CD4-positive, alpha-beta T cell (primary cell): ENCODE measurements at regions not wholly inside any gene's neighbourhood (a gene's known extent, or its start where the extent isn't known, plus 50 kb on each side); places are given as distances from the start of the nearest gene placed in this dataset.
"Not testable (repeated sequence)": the region's sequence is repeated elsewhere in the genome, so short reads cannot be mapped to it uniquely, and the experiment has no call there.

Source experiments
- ATAC-seq: fragments of 200-7000 bp; cut with Tn5 transposase; one replicate; pipeline ENCODE4 v1.10.0; 2022; ENCODE audit warnings: mild to moderate bottlenecking; ENCODE audit not compliant: poor library complexity
- CTCF ChIA-PET: fragments of 350-600 bp; sonication (Branson Sonifier 250); formaldehyde crosslinking; loops from one replicate; lab custom pipeline; 2021; ENCODE audit warnings: antibody characterized with exemption, inconsistent platforms; lab: Charles Lee
- POLR2A ChIA-PET: fragments of 350-600 bp; sonication (Branson Sonifier 250); formaldehyde crosslinking; loops from one replicate; lab custom pipeline; 2021; ENCODE audit warnings: antibody characterized with exemption, inconsistent platforms; lab: Charles Lee
- DNase-seq, 14 experiments: peaks; one replicate each; pipeline ENCODE4 v3.0.0-alpha.2; 2013 to 2020; ENCODE audit warnings: mixed read lengths in 2 of 14
- H3K27ac ChIP-seq, 2 donors: one replicate each; pipeline versions ENCODE4 v1.5.1 to v1.7.0; 2013; ENCODE audit warnings: low read length in 2 of 2, low read depth in 1 of 2, mild to moderate bottlenecking in 1 of 2
- H3K27me3 ChIP-seq, 2 experiments: 1 replicate in 1 of 2; 2 replicates in 1 of 2; pipeline versions ENCODE4 v1.6.1 to v1.7.0; 2013; ENCODE audit warnings: low read length in 2 of 2, control low read depth in 1 of 2, mild to moderate bottlenecking in 1 of 2, moderate library complexity in 1 of 2; ENCODE audit not compliant: insufficient read depth in 2 of 2, control insufficient read depth in 1 of 2
- H3K36me3 ChIP-seq: one replicate; pipeline ENCODE4 v1.6.1; 2013; ENCODE audit warnings: low read length, control low read depth; ENCODE audit not compliant: insufficient read depth
- H3K4me1 ChIP-seq: one replicate; pipeline ENCODE4 v1.6.1; 2013; ENCODE audit warnings: low read length, control low read depth; ENCODE audit not compliant: insufficient read depth
- H3K4me3 ChIP-seq: one replicate; pipeline ENCODE4 v1.5.1; 2013; ENCODE audit warnings: mild to moderate bottlenecking, low read length, moderate library complexity
- H3K9me3 ChIP-seq, 2 experiments: 1 replicate in 1 of 2; 2 replicates in 1 of 2; pipeline versions ENCODE4 v1.6.1 to v1.7.0; 2013; ENCODE audit warnings: low read length in 2 of 2, mild to moderate bottlenecking in 2 of 2, control low read depth in 1 of 2, moderate library complexity in 1 of 2; ENCODE audit not compliant: control insufficient read depth in 1 of 2, insufficient read depth in 1 of 2
- H3K27ac Mint-ChIP-seq: one replicate; pipeline ENCODE4 v1.8.0; 2020; ENCODE audit warnings: mixed read lengths
- H3K27me3 Mint-ChIP-seq: one replicate; pipeline ENCODE4 v1.8.0; 2021; ENCODE audit warnings: mixed read lengths
- H3K36me3 Mint-ChIP-seq: one replicate; pipeline ENCODE4 v1.8.0; 2021; ENCODE audit warnings: low read depth, mixed read lengths
- H3K4me1 Mint-ChIP-seq: one replicate; pipeline ENCODE4 v1.8.0; 2021; ENCODE audit warnings: low read depth, mixed read lengths
- H3K4me3 Mint-ChIP-seq: one replicate; pipeline ENCODE4 v1.8.0; 2020; ENCODE audit warnings: mild to moderate bottlenecking, mixed read lengths
- H3K9me3 Mint-ChIP-seq: one replicate; pipeline ENCODE4 v1.8.0; 2020; ENCODE audit warnings: mixed read lengths
- intact Hi-C, 2 experiments: fragments of 100-400 bp; cut with DNase I in 1 of 2; cut with micrococcal nuclease in 1 of 2; formaldehyde crosslinking; loops; one replicate each; pipeline versions ENCODE4 v1.15.1 to v1.9.0; 2023 to 2025; cut with DNase I, micrococcal nuclease

DNA sequence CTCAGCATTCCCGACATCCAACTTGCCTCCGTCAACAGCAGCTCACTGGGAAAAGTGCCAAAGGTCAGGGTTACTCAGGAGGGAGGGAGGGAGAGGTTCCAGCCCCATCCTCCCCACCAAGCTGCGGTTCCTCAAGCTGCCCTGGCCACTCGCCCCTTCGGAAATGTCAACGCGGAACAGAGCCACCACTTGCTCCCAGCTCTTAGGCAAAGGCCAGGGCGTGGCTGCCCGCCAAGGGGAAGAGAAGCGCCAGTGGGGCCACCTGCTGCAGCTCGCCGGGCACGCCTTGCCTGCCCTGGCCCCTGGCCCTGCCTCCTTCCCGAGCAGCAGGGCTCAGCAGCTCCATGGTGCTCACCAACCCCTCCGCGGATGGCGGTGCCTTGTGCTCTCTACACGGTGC lies 531.1 kb downstream of the TP53TG3F start:
- ATAC-seq, H3K9me3 Mint-ChIP-seq, intact Hi-C loops, DNase-seq, H3K36me3 ChIP-seq, H3K27ac Mint-ChIP-seq, H3K4me3 Mint-ChIP-seq, CTCF ChIA-PET, H3K27me3 ChIP-seq, H3K4me1 ChIP-seq, POLR2A ChIA-PET, H3K27me3 Mint-ChIP-seq, H3K27ac ChIP-seq, H3K4me1 Mint-ChIP-seq, H3K36me3 Mint-ChIP-seq, H3K4me3 ChIP-seq: not testable (repeated sequence)
- peaks cover 0 to 23% of the 10 kb centered on the region in 2 experiments for H3K9me3 ChIP-seq

DNA sequence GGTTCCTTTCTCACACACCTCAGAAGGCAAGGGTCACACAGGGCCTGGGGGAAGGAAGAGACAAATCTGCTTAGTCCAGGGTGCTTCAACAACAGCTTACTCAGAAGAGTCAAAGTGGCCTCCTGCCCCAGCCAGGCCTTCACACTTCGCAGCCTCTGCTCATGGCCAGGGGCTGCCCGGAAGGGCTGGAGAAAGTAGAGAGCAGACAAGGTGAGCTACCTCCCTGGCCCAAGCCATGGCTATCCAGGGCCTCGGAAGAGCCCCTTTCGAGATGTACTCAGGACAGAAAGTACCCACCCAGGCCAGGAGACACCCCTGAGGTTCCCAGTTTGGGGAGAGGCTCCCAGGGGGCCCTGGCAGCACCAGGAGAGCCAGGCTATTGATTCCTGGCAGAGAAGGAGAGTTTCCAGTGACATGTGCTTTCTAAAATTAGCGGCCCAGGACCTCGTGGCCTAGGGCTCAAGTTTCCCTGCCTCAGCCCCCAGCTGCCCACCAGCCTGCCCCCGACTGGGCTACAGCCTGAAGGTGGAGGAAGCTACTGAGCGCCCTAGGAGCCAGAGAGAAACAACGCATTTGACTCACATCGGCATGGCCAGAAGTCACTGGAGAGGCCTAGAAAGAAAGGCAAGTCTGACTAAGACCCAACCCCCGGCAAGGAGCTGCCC lies 533.2 kb downstream of the TP53TG3F start:
- CTCF ChIA-PET, H3K27ac Mint-ChIP-seq, POLR2A ChIA-PET, H3K9me3 Mint-ChIP-seq, H3K4me3 ChIP-seq, H3K4me1 Mint-ChIP-seq, H3K27me3 ChIP-seq, H3K36me3 ChIP-seq, H3K4me1 ChIP-seq, H3K27ac ChIP-seq, H3K27me3 Mint-ChIP-seq, H3K36me3 Mint-ChIP-seq, intact Hi-C loops, H3K4me3 Mint-ChIP-seq, ATAC-seq, DNase-seq: not testable (repeated sequence)
- peaks cover 0 to 27% of the 10 kb centered on the region in 2 experiments for H3K9me3 ChIP-seq

DNA sequence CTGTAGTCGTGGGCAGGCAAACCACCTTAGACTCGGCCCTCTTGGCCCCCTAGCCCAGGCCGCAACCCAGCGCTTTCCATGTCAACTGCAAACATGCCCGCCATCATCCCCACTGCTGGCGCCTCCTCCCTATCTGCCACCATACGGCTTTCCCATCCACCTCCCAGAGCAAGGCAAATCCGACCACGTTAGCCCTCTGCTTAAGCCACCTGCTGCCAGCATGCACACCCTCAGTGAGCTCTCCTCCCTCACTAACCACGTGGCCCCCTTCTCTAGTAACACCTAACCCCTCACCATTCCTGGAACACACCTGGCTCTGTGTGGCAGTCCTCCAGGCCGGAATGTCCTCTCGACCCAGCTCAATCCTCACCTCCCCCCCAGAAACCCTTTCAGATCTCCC lies 534.8 kb downstream of the TP53TG3F start:
- ATAC-seq, H3K27ac ChIP-seq, POLR2A ChIA-PET, H3K4me1 Mint-ChIP-seq, intact Hi-C loops, H3K36me3 ChIP-seq, H3K4me3 ChIP-seq, H3K27me3 ChIP-seq, DNase-seq, H3K27ac Mint-ChIP-seq, H3K27me3 Mint-ChIP-seq, H3K4me3 Mint-ChIP-seq, H3K4me1 ChIP-seq, H3K36me3 Mint-ChIP-seq, H3K9me3 Mint-ChIP-seq, CTCF ChIA-PET: not testable (repeated sequence)
- H3K9me3 ChIP-seq = peaks cover 0 to 27% of the 10 kb centered on the region in 2 experiments

DNA sequence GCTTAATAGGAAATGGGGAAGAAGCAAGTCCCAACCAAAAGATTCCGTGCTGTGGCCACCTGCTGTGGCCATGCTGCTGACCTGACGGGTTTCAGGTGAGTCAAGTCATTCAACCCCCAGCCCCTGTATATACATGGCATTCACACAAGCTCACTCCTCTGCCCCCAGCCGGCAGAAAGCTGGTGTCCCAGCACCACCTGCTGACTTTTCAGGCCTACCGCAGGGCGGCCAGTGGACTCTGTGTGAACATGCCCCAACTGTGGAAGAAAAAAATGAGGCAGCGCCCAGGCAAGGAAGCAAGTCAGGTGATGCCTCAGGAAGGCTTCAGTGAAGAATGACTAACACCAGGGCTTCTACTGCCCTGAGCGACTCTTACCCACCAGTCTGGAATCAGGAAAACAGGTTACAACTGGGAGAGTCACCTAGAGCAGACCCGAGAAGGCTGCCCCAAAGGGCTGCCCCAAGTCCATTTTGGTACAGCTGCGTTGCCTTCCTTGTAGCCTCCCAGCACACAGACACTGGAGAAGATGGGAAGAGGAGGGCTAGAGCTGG lies 536.5 kb downstream of the TP53TG3F start:
- H3K4me1 ChIP-seq, H3K36me3 ChIP-seq, H3K4me3 Mint-ChIP-seq, H3K36me3 Mint-ChIP-seq, DNase-seq, intact Hi-C loops, H3K9me3 Mint-ChIP-seq, H3K27ac ChIP-seq, H3K4me3 ChIP-seq, ATAC-seq, H3K4me1 Mint-ChIP-seq, H3K27me3 ChIP-seq, POLR2A ChIA-PET, CTCF ChIA-PET, H3K27me3 Mint-ChIP-seq, H3K27ac Mint-ChIP-seq: not testable (repeated sequence)
- peaks cover 0 to 31% of the 10 kb centered on the region in 2 experiments for H3K9me3 ChIP-seq

DNA sequence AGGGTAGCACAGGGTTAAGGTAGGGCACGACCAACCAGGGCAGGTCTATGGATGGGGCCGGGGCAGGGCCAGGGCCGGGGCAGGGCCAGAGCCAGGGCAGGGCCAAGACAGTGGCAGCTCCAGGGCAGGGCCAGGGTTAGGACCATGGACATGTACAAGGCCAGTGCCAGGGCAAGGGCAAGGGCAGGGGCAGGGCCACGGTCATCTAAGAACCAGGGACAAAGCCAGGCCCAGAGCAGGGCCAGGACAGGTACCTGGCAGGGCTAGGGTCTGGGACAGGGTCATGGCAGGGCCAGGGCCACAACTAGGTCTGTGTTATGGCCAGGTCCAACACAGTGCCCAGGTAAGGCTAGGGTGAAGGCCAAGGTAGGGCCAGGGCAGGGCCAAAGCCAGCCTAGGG lies 541.8 kb downstream of the TP53TG3F start:
- H3K9me3 ChIP-seq = peaks cover 0 to 10% of the 10 kb centered on the region in 2 experiments
- H3K4me1 Mint-ChIP-seq, H3K4me3 ChIP-seq, DNase-seq, intact Hi-C loops, POLR2A ChIA-PET, H3K36me3 ChIP-seq, H3K27ac ChIP-seq, H3K36me3 Mint-ChIP-seq, H3K27ac Mint-ChIP-seq, CTCF ChIA-PET, ATAC-seq, H3K4me1 ChIP-seq, H3K9me3 Mint-ChIP-seq, H3K27me3 ChIP-seq, H3K27me3 Mint-ChIP-seq, H3K4me3 Mint-ChIP-seq: not testable (repeated sequence)

DNA sequence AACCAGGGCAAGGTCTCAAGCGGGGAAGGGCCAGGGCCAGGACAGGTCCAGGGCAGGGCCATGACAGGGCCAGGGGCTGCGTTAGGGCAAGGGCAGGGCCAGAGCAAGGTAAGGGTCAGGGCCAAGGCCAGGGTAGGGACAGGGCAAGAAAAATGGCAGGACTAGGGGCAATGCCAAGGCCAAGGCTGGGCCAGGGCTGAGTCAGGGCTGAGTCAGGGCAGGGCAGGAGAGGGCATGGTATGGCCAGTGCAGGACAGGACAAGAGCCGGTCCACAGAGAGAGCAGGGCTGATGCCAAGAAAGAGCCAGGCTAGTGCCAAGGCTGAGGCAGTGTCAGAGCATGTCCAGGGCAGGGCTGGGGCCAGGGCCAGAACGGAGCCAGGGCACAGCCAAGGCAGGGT lies 542.5 kb downstream of the TP53TG3F start:
- ATAC-seq = not testable (repeated sequence)

More for the DNA sequence above, 542.5 kb downstream of the TP53TG3F start:
- H3K4me3 Mint-ChIP-seq, H3K27me3 ChIP-seq, H3K27ac Mint-ChIP-seq, H3K4me1 ChIP-seq, H3K36me3 ChIP-seq, H3K4me1 Mint-ChIP-seq, H3K27ac ChIP-seq, H3K27me3 Mint-ChIP-seq, intact Hi-C loops, POLR2A ChIA-PET, H3K9me3 Mint-ChIP-seq, CTCF ChIA-PET, H3K36me3 Mint-ChIP-seq, DNase-seq, H3K4me3 ChIP-seq: not testable (repeated sequence)
- H3K9me3 ChIP-seq = peaks cover 0 to 10% of the 10 kb centered on the region in 2 experiments
